Keratinocyte (primary cell): ENCODE measurements at regions not wholly inside any gene's neighbourhood (a gene's known extent, or its start where the extent isn't known, plus 50 kb on each side); places are given as distances from the start of the nearest gene placed in this dataset.

ENCODE experiments used
- DNase-seq: peaks from one replicate; pipeline ENCODE4 v3.0.0-alpha.2; 2011; ENCODE audit warnings: low read depth, missing footprints, low spot score
- FAIRE-seq: peaks from 2 replicates; lab custom pipeline; 2011; peaks lifted over from hg19 to GRCh38; lab: Jason Lieb, UNC
- H2AFZ ChIP-seq: 2 replicates; pipeline ENCODE4 v1.6.0; 2012; ENCODE audit warnings: low read length, control low read depth, inconsistent platforms; ENCODE audit not compliant: control insufficient read depth
- H3K27ac ChIP-seq: 2 replicates; pipeline ENCODE4 v1.5.1; 2011; ENCODE audit warnings: low read length; ENCODE audit not compliant: control insufficient read depth, insufficient read depth
- H3K27me3 ChIP-seq: 3 replicates; pipeline ENCODE4 v1.6.0; 2011; ENCODE audit warnings: low read length; ENCODE audit not compliant: control insufficient read depth, insufficient read depth; ENCODE audit errors: extremely low read depth
- H3K36me3 ChIP-seq, 2 experiments: 2 replicates in 1 of 2; 3 replicates in 1 of 2; pipeline ENCODE4 v1.5.1; 2011; ENCODE audit warnings: low read length in 2 of 2, mild to moderate bottlenecking in 1 of 2; ENCODE audit not compliant: control insufficient read depth in 2 of 2, insufficient read depth in 2 of 2; ENCODE audit errors: extremely low read depth in 1 of 2
- H3K4me1 ChIP-seq: 3 replicates; pipeline ENCODE4 v1.5.1; 2011; ENCODE audit warnings: low read length; ENCODE audit not compliant: control insufficient read depth, insufficient read depth; ENCODE audit errors: extremely low read depth
- H3K4me2 ChIP-seq: 3 replicates; pipeline ENCODE4 v1.6.0; 2011; ENCODE audit warnings: low read depth, low read length; ENCODE audit not compliant: control insufficient read depth, insufficient read depth; ENCODE audit errors: extremely low read depth
- H3K4me3 ChIP-seq, 3 experiments: fragments of 200-600 bp in 1 of 3; sonication (generic) in 1 of 3; 2 replicates in 2 of 3; 3 replicates in 1 of 3; pipeline ENCODE4 v1.5.1; 2011 to 2016; ENCODE audit warnings: low read length in 3 of 3, mild to moderate bottlenecking in 3 of 3, control low read depth in 2 of 3, inconsistent platforms in 1 of 3, low read depth in 1 of 3, mixed read lengths in 1 of 3, mixed run types in 1 of 3, moderate library complexity in 1 of 3; ENCODE audit not compliant: control insufficient read depth in 2 of 3, insufficient read depth in 2 of 3; ENCODE audit errors: extremely low read depth in 1 of 3
- H3K79me2 ChIP-seq: 2 replicates; pipeline ENCODE4 v1.6.0; 2012; ENCODE audit warnings: low read length; ENCODE audit not compliant: control insufficient read depth, insufficient read depth
- H3K9ac ChIP-seq: 3 replicates; pipeline ENCODE4 v1.6.0; 2011; ENCODE audit warnings: low read length; ENCODE audit not compliant: control insufficient read depth, insufficient read depth; ENCODE audit errors: extremely low read depth
- H3K9me1 ChIP-seq: 3 replicates; pipeline ENCODE4 v1.6.0; 2011; ENCODE audit warnings: low read length; ENCODE audit not compliant: control insufficient read depth, insufficient read depth; ENCODE audit errors: extremely low read depth
- H3K9me3 ChIP-seq: 2 replicates; pipeline ENCODE4 v1.5.1; 2012; ENCODE audit warnings: low read depth, low read length; ENCODE audit not compliant: control insufficient read depth
- H4K20me1 ChIP-seq: 3 replicates; pipeline ENCODE4 v1.6.0; 2011; ENCODE audit warnings: low read length; ENCODE audit not compliant: control insufficient read depth, insufficient read depth; ENCODE audit errors: extremely low read depth
- CTCF ChIP-seq, 3 experiments: IDR thresholded peaks in 1 of 3; conservative IDR thresholded peaks in 1 of 3; optimal IDR thresholded peaks in 1 of 3; 2 replicates in 2 of 3; 3 replicates in 1 of 3; pipeline versions ENCODE3 to v1.5.1; 2011; ENCODE audit warnings: low read length in 3 of 3, mild to moderate bottlenecking in 3 of 3, moderate library complexity in 2 of 3, control low read depth in 1 of 3, inconsistent platforms in 1 of 3; ENCODE audit not compliant: insufficient read depth in 2 of 3; ENCODE audit errors: extremely low read depth in 1 of 3
- EZH2 ChIP-seq: IDR thresholded peaks from one replicate; pipeline ENCODE4 v1.6.1; 2012; ENCODE audit warnings: inconsistent platforms, mild to moderate bottlenecking, low read length, moderate library complexity
- dilution Hi-C: fragments of 300-500 bp; cut with MboI; formaldehyde crosslinking; loops from one replicate; pipeline ENCODE4 v1.7.0; 2020; ENCODE audit warnings: low sequenced_read_pairs; ENCODE audit not compliant: extremely low pct_ligation_motif_present

GRCh38 chr10:84801156-84801555 lies 472.8 kb downstream of the CCSER2 start:
- dilution Hi-C loops: no loop called here
- Histone ChIP-seq H3K27ac (no peak overlapping the region), H2AFZ (no peak overlapping the region), H3K4me2 (no peak overlapping the region), H3K27me3 (no peaks in the 10 kb centered on the region), H3K4me1 (no peaks in the 10 kb centered on the region), H3K36me3 (no peaks in the 10 kb centered on the region), H3K4me3 (no peak overlapping the region), H3K9ac (no peak overlapping the region), H3K9me3 (no peaks in the 10 kb centered on the region), H4K20me1 (no peaks in the 10 kb centered on the region), H3K9me1 (no peaks in the 10 kb centered on the region), H3K79me2 (no peaks in the 10 kb centered on the region)
- FAIRE-seq (no peak), DNase-seq (no peak)
- no peak for TF ChIP-seq EZH2
- TF ChIP-seq CTCF (optimal IDR thresholded peaks at IDR 0.05 in 1 of 3, IDR thresholded peaks at IDR 0.05 in 1 of 3, conservative IDR thresholded peaks at IDR 0.05 in 1 of 3; ENCODE audit: extremely low read depth in 1 of 3, insufficient read depth in 2 of 3, low read length in 3 of 3): no peak

GRCh38 chr10:84801916-84802315 lies 473.5 kb downstream of the CCSER2 start:
- H2AFZ ChIP-seq: no peak overlapping the region
- TF ChIP-seq EZH2: no peak
- TF ChIP-seq CTCF (optimal IDR thresholded peaks at IDR 0.05 in 1 of 3, IDR thresholded peaks at IDR 0.05 in 1 of 3, conservative IDR thresholded peaks at IDR 0.05 in 1 of 3; ENCODE audit: extremely low read depth in 1 of 3, insufficient read depth in 2 of 3, low read length in 3 of 3): no peak
- H4K20me1 ChIP-seq: no peaks in the 10 kb centered on the region
- no peak overlapping the region for H3K4me2 ChIP-seq
- H3K9me3 ChIP-seq: no peaks in the 10 kb centered on the region
- H3K27ac ChIP-seq: no peak overlapping the region
- no peaks in the 10 kb centered on the region for H3K4me1 ChIP-seq
- no peak overlapping the region for H3K4me3 ChIP-seq
- H3K36me3 ChIP-seq: no peaks in the 10 kb centered on the region
- DNase-seq (no peak), FAIRE-seq (no peak)
- H3K9me1 ChIP-seq: no peaks in the 10 kb centered on the region
- H3K79me2 ChIP-seq: no peaks in the 10 kb centered on the region
- dilution Hi-C loops: no loop called here
- no peak overlapping the region for H3K9ac ChIP-seq
- H3K27me3 ChIP-seq: no peaks in the 10 kb centered on the region
